Esophagus squamous epithelium (tissue), 5 donors: ENCODE measurements at regions not wholly inside any gene's neighbourhood (a gene's known extent, or its start where the extent isn't known, plus 50 kb on each side); places are given as distances from the start of the nearest gene placed in this dataset.

Source experiments
- DNase-seq: peaks from one replicate; lab custom pipeline; 2025; lab: John Stamatoyannopoulos, UW
- H3K27ac ChIP-seq, 4 donors: fragments of 200-600 bp; sonication (generic); one replicate each; pipeline ENCODE4 v1.5.1; 2016 to 2019; ENCODE audit warnings: mild to moderate bottlenecking in 1 of 4
- H3K27me3 ChIP-seq, 4 donors: fragments of 200-600 bp; sonication (generic); 1 replicate in 3 of 4; 2 replicates in 1 of 4; pipeline versions ENCODE4 v1.5.1 to v1.6.0; 2017 to 2021; ENCODE audit warnings: antibody characterized with exemption in 1 of 4
- H3K36me3 ChIP-seq, 3 donors: fragments of 200-600 bp; sonication (generic); one replicate each; pipeline ENCODE4 v1.5.1; 2016 to 2019
- H3K4me1 ChIP-seq, 3 donors: fragments of 200-600 bp; sonication (generic); one replicate each; pipeline ENCODE4 v1.5.1; 2017 to 2019
- H3K4me3 ChIP-seq, 4 donors: fragments of 200-600 bp; sonication (generic); 1 replicate in 3 of 4; 2 replicates in 1 of 4; pipeline ENCODE4 v1.5.1; 2016 to 2019; ENCODE audit warnings: mild to moderate bottlenecking in 2 of 4, moderate library complexity in 1 of 4
- H3K9me3 ChIP-seq, 3 donors: fragments of 200-600 bp; sonication (generic); one replicate each; pipeline ENCODE4 v1.5.1; 2016 to 2019
- POLR2A ChIP-seq, 4 donors: fragments of 450-650 bp; IDR thresholded peaks; one replicate each; pipeline ENCODE4 v1.6.1; 2017; ENCODE audit warnings: antibody characterized with exemption in 4 of 4, mild to moderate bottlenecking in 4 of 4, moderate library complexity in 3 of 4
- WGBS, 2 donors: methylation state at CpG; one replicate each; pipeline ENCODE4 v1.1.5; 2018; 5-methylcytosine and 5-hydroxymethylcytosine counted together
- intact Hi-C: fragments of 100-400 bp; cut with DNase I; formaldehyde crosslinking; loops from one replicate; pipeline ENCODE4 v1.15.0; 2022
- TF ChIP-seq, protein P1 (sequence below), 6 experiments: fragments of 450-650 bp in 4 of 6; fragments of 200-600 bp in 2 of 6; sonication (generic) in 2 of 6; IDR thresholded peaks; one replicate each; pipeline ENCODE4 v1.5.1; 2016 to 2019; ENCODE audit warnings: antibody characterized with exemption in 6 of 6, mild to moderate bottlenecking in 4 of 6, moderate library complexity in 4 of 6
- donor health status: DM: yes; HTN: yes; CAD: no.

DNA sequence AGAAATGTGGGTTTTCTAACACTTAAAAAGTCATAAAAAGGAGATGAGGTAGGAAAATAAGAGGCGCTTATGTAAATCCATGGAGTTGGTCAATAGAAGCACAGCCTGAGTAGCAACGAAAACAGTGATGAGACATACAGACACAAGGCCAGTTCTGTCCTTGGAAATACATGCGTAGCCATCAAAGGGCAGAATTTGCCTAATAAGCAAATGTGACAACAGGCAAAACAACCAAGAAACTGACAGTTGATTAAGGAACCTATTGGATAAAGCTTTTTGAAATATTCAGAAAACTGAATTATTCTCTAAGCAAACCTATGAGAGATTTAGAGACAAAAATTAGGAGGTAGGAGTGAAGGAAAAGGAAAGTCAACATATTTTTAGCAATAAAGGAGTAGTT lies 586.3 kb downstream of the PLCL1 start:
- Histone ChIP-seq H3K4me3 (no peak overlapping the region), H3K9me3 (no peaks in the 10 kb centered on the region), H3K4me1 (no peaks in the 10 kb centered on the region), H3K27me3 (no peaks in the 10 kb centered on the region), H3K36me3 (no peaks in the 10 kb centered on the region), H3K27ac (no peak overlapping the region)
- no peak for DNase-seq
- no peak for TF ChIP-seq POLR2A (IDR thresholded peaks at IDR 0.05)
- TF ChIP-seq, protein P1, sequence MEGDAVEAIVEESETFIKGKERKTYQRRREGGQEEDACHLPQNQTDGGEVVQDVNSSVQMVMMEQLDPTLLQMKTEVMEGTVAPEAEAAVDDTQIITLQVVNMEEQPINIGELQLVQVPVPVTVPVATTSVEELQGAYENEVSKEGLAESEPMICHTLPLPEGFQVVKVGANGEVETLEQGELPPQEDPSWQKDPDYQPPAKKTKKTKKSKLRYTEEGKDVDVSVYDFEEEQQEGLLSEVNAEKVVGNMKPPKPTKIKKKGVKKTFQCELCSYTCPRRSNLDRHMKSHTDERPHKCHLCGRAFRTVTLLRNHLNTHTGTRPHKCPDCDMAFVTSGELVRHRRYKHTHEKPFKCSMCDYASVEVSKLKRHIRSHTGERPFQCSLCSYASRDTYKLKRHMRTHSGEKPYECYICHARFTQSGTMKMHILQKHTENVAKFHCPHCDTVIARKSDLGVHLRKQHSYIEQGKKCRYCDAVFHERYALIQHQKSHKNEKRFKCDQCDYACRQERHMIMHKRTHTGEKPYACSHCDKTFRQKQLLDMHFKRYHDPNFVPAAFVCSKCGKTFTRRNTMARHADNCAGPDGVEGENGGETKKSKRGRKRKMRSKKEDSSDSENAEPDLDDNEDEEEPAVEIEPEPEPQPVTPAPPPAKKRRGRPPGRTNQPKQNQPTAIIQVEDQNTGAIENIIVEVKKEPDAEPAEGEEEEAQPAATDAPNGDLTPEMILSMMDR (IDR thresholded peaks at IDR 0.05), result no peak
- intact Hi-C loops, result no loop called here
- 86 to 87% methylated on average over 3 of the region's 3 CpGs for WGBS, 2 donors

DNA sequence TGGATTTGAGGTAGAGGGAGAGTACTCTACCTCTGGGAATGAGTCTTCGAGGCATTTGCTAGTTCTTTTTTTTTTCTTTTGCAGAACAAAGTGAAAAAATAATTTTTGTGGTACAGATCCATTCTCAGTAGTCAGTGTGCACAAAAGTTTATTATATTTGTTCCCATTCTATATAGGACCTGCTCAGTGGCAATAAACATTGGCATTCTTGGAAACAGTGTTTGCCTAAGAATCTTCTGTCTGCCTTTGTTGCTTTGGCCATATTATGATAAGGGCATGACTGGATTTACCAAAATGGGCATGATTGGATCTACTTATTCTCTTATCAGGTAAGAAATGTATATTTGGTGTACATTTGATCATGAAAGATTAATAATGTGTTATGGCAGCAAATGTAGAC lies 583.3 kb downstream of the PLCL1 start:
- Histone ChIP-seq H3K27me3 (no peaks in the 10 kb centered on the region), H3K4me3 (no peak overlapping the region), H3K27ac (no peak overlapping the region), H3K9me3 (no peaks in the 10 kb centered on the region), H3K4me1 (no peaks in the 10 kb centered on the region), H3K36me3 (no peaks in the 10 kb centered on the region)
- intact Hi-C loops, result no loop called here
- no peak for TF ChIP-seq POLR2A (IDR thresholded peaks at IDR 0.05)
- TF ChIP-seq, protein P1 (IDR thresholded peaks at IDR 0.05), result no peak
- no peak for DNase-seq
- WGBS, 2 donors, result 0% methylated on average over 1 of the region's 1 CpG

DNA sequence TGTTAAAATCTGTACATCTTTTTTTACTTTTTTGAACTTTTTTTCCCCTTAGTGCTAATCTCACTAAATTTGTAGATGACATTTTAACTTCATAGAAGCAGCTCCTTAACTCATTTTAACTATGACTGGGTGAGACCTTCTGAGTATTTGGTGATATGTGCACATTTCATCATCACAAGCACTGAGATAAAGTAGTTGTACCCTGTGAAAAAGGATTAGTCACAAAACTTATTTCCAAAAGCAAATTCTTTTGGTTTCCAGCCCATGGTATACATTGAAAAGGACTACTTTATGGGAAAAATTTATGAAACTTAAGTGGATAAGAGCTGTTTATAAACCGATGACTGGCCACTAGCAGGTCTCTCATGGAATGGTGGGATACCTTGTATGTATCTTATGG lies 581.5 kb downstream of the PLCL1 start:
- Histone ChIP-seq H3K36me3 (no peaks in the 10 kb centered on the region), H3K27ac (no peak overlapping the region), H3K27me3 (no peaks in the 10 kb centered on the region), H3K4me1 (no peaks in the 10 kb centered on the region), H3K9me3 (no peaks in the 10 kb centered on the region), H3K4me3 (no peak overlapping the region)
- DNase-seq, result no peak
- WGBS, 2 donors, result 75 to 80% methylated on average over 1 of the region's 1 CpG
- TF ChIP-seq, protein P1 (IDR thresholded peaks at IDR 0.05), result no peak
- no peak for TF ChIP-seq POLR2A (IDR thresholded peaks at IDR 0.05)
- intact Hi-C loops, result no loop called here

DNA sequence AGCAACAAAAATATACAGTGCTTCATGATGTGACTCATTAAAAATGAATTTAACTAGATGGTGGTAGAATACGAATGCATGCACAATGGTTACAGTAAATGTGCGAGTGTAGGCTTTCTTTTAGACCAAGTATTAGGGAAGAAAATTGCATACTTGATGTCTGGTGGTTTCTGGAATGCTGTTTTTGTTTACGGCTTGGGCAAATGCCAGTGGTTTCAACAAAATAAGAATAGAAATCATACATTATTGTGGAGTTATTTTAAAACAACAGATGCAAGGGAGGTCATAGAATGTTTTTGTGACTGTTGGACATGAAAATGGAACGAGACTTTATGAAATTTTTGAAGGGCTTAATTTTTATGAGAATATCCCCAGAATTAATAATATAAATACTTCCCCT lies 580.9 kb downstream of the PLCL1 start:
- no peak for DNase-seq
- Histone ChIP-seq H3K4me3 (no peak overlapping the region), H3K27me3 (no peaks in the 10 kb centered on the region), H3K27ac (no peak overlapping the region), H3K9me3 (no peaks in the 10 kb centered on the region), H3K4me1 (no peaks in the 10 kb centered on the region), H3K36me3 (no peaks in the 10 kb centered on the region)
- intact Hi-C loops, result no loop called here
- TF ChIP-seq POLR2A (IDR thresholded peaks at IDR 0.05), result no peak
- TF ChIP-seq, protein P1 (IDR thresholded peaks at IDR 0.05), result no peak
- WGBS, 2 donors, result 67 to 77% methylated on average over 4 of the region's 4 CpGs

DNA sequence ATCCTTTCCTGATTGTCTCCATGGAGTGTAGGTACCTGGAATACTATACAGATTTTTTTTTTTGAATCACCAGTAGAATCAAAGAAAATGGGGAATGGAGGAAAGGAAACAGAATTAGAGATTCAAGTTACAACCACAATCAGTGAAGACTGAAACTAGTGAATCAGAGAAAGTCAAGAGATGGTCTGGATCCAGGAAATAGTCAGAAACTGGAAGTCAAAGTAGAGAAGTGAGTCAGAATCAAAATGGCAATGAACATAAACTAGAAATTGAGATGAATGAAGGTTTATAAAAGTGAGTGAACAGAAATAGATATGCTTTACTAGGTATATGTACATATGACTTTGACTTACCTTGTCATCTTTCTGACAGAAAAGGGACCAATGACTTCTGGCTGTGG lies 579.0 kb downstream of the PLCL1 start:
- Histone ChIP-seq H3K36me3 (no peaks in the 10 kb centered on the region), H3K27me3 (no peaks in the 10 kb centered on the region), H3K4me3 (no peak overlapping the region), H3K9me3 (no peaks in the 10 kb centered on the region), H3K27ac (no peak overlapping the region), H3K4me1 (no peaks in the 10 kb centered on the region)
- DNase-seq, result no peak
- TF ChIP-seq, protein P1 (IDR thresholded peaks at IDR 0.05), result no peak
- no peak for TF ChIP-seq POLR2A (IDR thresholded peaks at IDR 0.05)
- intact Hi-C loops, result no loop called here
